ENCODE measurements at regions not wholly inside any gene's neighbourhood (a gene's known extent, or its start where the extent isn't known, plus 50 kb on each side); places are given as distances from the start of the nearest gene placed in this dataset.

- no peak overlapping the region for H3K27ac ChIP-seq
- TF ChIP-seq, protein P1, sequence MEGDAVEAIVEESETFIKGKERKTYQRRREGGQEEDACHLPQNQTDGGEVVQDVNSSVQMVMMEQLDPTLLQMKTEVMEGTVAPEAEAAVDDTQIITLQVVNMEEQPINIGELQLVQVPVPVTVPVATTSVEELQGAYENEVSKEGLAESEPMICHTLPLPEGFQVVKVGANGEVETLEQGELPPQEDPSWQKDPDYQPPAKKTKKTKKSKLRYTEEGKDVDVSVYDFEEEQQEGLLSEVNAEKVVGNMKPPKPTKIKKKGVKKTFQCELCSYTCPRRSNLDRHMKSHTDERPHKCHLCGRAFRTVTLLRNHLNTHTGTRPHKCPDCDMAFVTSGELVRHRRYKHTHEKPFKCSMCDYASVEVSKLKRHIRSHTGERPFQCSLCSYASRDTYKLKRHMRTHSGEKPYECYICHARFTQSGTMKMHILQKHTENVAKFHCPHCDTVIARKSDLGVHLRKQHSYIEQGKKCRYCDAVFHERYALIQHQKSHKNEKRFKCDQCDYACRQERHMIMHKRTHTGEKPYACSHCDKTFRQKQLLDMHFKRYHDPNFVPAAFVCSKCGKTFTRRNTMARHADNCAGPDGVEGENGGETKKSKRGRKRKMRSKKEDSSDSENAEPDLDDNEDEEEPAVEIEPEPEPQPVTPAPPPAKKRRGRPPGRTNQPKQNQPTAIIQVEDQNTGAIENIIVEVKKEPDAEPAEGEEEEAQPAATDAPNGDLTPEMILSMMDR (conservative IDR thresholded peaks at IDR 0.05) = no peak
Measured at GRCh38 chr13:83950293-83950692, 68.0 kb upstream of the SLITRK1 start.

DNA sequence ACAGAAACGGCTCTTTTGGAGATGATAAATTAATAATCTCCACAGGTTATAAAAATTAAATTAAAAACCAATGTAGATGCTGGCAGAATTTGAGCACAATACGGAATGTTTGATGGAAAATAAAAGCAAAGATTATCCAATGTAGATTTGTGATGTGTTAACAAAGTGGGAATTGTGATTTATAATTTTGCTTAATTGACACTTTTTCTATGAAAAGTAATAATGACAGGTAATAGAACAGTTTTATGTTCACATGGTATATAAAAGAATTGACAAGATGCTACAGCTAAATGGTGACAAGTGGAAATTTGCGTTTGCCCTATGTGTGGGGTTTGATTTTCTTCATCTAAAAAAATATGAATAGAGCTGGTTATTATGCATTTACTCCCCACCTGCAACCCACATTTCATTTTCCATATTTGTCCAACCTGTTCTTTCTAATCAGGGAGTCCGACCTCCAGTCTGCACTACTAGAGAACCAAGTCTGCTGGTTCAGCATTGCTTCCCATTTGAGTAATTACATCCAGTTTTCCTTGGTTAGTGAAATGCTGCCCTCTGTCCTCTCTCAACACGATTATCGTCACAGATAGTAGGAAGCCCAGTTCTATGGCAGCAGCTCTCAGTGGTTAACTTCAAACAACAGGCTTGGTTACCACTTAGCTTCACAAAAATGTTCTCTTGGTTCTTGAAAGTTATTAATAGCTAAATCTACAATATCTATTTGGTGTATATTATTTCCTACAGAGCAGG is 61.4 kb upstream of the SLITRK1 start:
- H3K27ac ChIP-seq = no peak overlapping the region
- no peak for TF ChIP-seq ZFX (IDR thresholded peaks at IDR 0.05)
- TF ChIP-seq, protein P1 (conservative IDR thresholded peaks at IDR 0.05) = no peak; the same call in 1 of the 2 replicates

DNA sequence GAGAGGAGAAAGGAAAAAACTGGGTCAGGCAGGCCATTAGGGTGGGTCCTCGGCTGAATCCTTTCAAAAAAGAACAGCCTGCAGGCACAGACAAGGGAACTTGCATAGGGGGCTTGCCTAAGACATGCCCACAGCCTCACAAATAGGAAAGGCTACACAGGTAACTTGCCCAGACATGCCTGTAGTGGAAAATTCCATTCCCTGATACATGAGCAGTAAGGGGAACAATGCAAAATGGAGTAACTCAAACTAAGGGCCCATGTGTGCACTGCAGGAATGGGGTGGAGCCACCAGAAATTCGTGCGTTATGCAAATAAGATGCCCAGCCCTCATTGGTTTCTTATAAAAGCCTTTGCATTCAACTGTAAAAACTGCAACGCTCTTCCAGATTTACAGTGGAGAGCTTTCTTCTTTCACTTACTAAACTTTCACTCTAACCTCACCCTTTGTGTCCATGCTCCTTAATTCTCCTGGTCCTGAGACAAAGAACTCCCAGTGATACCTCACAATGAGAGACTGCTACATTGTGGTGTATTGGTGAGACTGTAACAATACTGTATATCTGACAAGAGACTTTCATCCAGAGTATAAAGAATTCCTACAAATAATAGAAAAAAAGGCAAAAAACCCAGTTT is 59.5 kb upstream of the SLITRK1 start:
- H3K27ac ChIP-seq = no peak overlapping the region
- no peak for TF ChIP-seq ZFX (IDR thresholded peaks at IDR 0.05)
- TF ChIP-seq, protein P1 (conservative IDR thresholded peaks at IDR 0.05) = no peak

- no peak for TF ChIP-seq ZFX (IDR thresholded peaks at IDR 0.05)
- H3K27ac ChIP-seq = no peak overlapping the region
Measured at GRCh38 chr13:83940742-83941141, 58.5 kb upstream of the SLITRK1 start.

DNA sequence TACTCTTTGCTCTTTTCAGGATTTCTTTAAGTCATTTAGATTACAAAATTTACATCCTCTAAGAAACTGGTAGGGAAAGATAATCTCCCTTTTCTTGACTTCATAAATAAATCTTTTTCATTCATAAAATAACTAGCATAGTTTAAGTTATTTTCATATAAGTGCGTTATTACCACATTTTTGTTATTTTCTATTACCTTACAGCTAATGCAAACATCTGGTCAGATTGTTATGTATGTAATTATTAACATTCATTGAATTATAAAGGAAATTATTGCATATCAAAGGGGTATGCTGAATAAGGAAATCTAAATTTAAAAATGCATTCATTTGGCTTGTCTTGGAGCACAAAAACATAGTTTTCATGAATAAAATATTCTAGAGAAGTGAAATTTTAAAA is 55.3 kb upstream of the SLITRK1 start:
- TF ChIP-seq, protein P1 (conservative IDR thresholded peaks at IDR 0.05) = no peak
- TF ChIP-seq ZFX (IDR thresholded peaks at IDR 0.05) = no peak
- H3K27ac ChIP-seq = no peak overlapping the region

- H3K27ac ChIP-seq = no peak overlapping the region
- TF ChIP-seq ZFX (IDR thresholded peaks at IDR 0.05) = no peak
- TF ChIP-seq, protein P1 (conservative IDR thresholded peaks at IDR 0.05) = no peak
Measured at GRCh38 chr13:83935566-83935965, 53.3 kb upstream of the SLITRK1 start.
